Dendritic cell treated with granulocyte-macrophage colony-stimulating factor and Interleukin-4, amounts not matched to agents 40 ng/mL and 50 ng/mL, for 4 days (primary cell): ENCODE measurements at regions not wholly inside any gene's neighbourhood (a gene's known extent, or its start where the extent isn't known, plus 50 kb on each side); places are given as distances from the start of the nearest gene placed in this dataset.
"Not testable (repeated sequence)": the region's sequence is repeated elsewhere in the genome, so short reads cannot be mapped to it uniquely, and the experiment has no call there.

ENCODE experiments used
- H3K27ac Mint-ChIP-seq: one replicate; pipeline ENCODE4 v1.8.0; 2022; ENCODE audit warnings: mild to moderate bottlenecking, mixed read lengths
- H3K27me3 Mint-ChIP-seq: one replicate; pipeline ENCODE4 v1.8.0; 2022; ENCODE audit warnings: mild to moderate bottlenecking, mixed read lengths
- H3K36me3 Mint-ChIP-seq: one replicate; pipeline ENCODE4 v1.8.0; 2022; ENCODE audit warnings: low read depth, mixed read lengths
- H3K4me1 Mint-ChIP-seq: one replicate; pipeline ENCODE4 v1.8.0; 2022; ENCODE audit warnings: low read depth, mixed read lengths
- H3K4me3 Mint-ChIP-seq: one replicate; pipeline ENCODE4 v1.8.0; 2022; ENCODE audit warnings: mild to moderate bottlenecking, moderate library complexity, mixed read lengths
- H3K9me3 Mint-ChIP-seq: one replicate; pipeline ENCODE4 v1.8.0; 2022; ENCODE audit warnings: mixed read lengths
- intact Hi-C: fragments of 100-400 bp; cut with micrococcal nuclease; formaldehyde crosslinking; loops from one replicate; pipeline ENCODE4 v1.15.0; 2022

GRCh38 chr3:101964861-101965260 lies 115.5 kb downstream of the NFKBIZ start:
- Mint-ChIP-seq H3K4me1 (peaks cover 20% of the 10 kb centered on the region), H3K27ac (no peak overlapping the region), H3K27me3 (peaks cover 14% of the 10 kb centered on the region), H3K36me3 (no peaks in the 10 kb centered on the region), H3K9me3 (no peaks in the 10 kb centered on the region), H3K4me3 (no peak overlapping the region)
- intact Hi-C loops: no loop called here

- Mint-ChIP-seq H3K4me3 (no peak overlapping the region), H3K4me1 (peaks cover 20% of the 10 kb centered on the region), H3K27ac (peak overlapping the region; percentile 33), H3K9me3 (no peaks in the 10 kb centered on the region), H3K27me3 (peaks cover 22% of the 10 kb centered on the region), H3K36me3 (no peaks in the 10 kb centered on the region)
- intact Hi-C loops: no loop called here
Measured at GRCh38 chr3:101966226-101966625, 116.9 kb downstream of the NFKBIZ start.

GRCh38 chr3:101970212-101970611 lies 120.9 kb downstream of the NFKBIZ start:
- peaks cover 17% of the 10 kb centered on the region for H3K27me3 Mint-ChIP-seq
- no peak overlapping the region for H3K27ac Mint-ChIP-seq
- peaks cover 8% of the 10 kb centered on the region for H3K9me3 Mint-ChIP-seq
- intact Hi-C loops: no loop called here
- peaks cover 14% of the 10 kb centered on the region for H3K4me1 Mint-ChIP-seq
- H3K36me3 Mint-ChIP-seq: no peaks in the 10 kb centered on the region
- no peak overlapping the region for H3K4me3 Mint-ChIP-seq

GRCh38 chr3:101970905-101971304 lies 121.6 kb downstream of the NFKBIZ start:
- Mint-ChIP-seq H3K36me3 (no peaks in the 10 kb centered on the region), H3K27me3 (peaks cover 17% of the 10 kb centered on the region), H3K27ac (no peak overlapping the region), H3K4me1 (peaks cover 14% of the 10 kb centered on the region), H3K4me3 (no peak overlapping the region), H3K9me3 (peaks cover 8% of the 10 kb centered on the region)
- intact Hi-C loops: no loop called here

GRCh38 chr3:101972430-101973162 lies 123.3 kb downstream of the NFKBIZ start:
- H3K9me3 Mint-ChIP-seq: peaks cover 8% of the 10 kb centered on the region
- intact Hi-C loops: no loop called here

GRCh38 chr3:101973163-101973505 lies 123.8 kb downstream of the NFKBIZ start:
- Mint-ChIP-seq H3K4me3 (no peak overlapping the region), H3K9me3 (peaks cover 8% of the 10 kb centered on the region), H3K36me3 (no peaks in the 10 kb centered on the region), H3K4me1 (peaks cover 14% of the 10 kb centered on the region), H3K27me3 (peaks cover 17% of the 10 kb centered on the region), H3K27ac (no peak overlapping the region)
- intact Hi-C loops: no loop called here

More at GRCh38 chr3:101972430-101973162, 123.3 kb downstream of the NFKBIZ start:
- Mint-ChIP-seq H3K36me3 (no peaks in the 10 kb centered on the region), H3K27ac (no peak overlapping the region), H3K4me3 (no peak overlapping the region), H3K27me3 (peaks cover 17% of the 10 kb centered on the region), H3K4me1 (peaks cover 14% of the 10 kb centered on the region)

- H3K9me3 Mint-ChIP-seq, H3K27ac Mint-ChIP-seq, H3K27me3 Mint-ChIP-seq, H3K36me3 Mint-ChIP-seq, intact Hi-C loops, H3K4me3 Mint-ChIP-seq: not testable (repeated sequence)
- peaks cover 14% of the 10 kb centered on the region for H3K4me1 Mint-ChIP-seq
Measured at GRCh38 chr3:101975415-101975814, 126.1 kb downstream of the NFKBIZ start.

- H3K36me3 Mint-ChIP-seq: no peaks in the 10 kb centered on the region
- H3K9me3 Mint-ChIP-seq: peaks cover 8% of the 10 kb centered on the region
- H3K4me1 Mint-ChIP-seq: peaks cover 14% of the 10 kb centered on the region
- H3K27me3 Mint-ChIP-seq: peaks cover 4% of the 10 kb centered on the region
- intact Hi-C loops: no loop called here
- no peak overlapping the region for H3K27ac Mint-ChIP-seq
- H3K4me3 Mint-ChIP-seq: no peak overlapping the region
Measured at GRCh38 chr3:101976473-101976872, 127.2 kb downstream of the NFKBIZ start.

- no peak overlapping the region for H3K27ac Mint-ChIP-seq
- H3K4me3 Mint-ChIP-seq: no peak overlapping the region
- H3K9me3 Mint-ChIP-seq: peaks cover 8% of the 10 kb centered on the region
- intact Hi-C loops: no loop called here
- no peaks in the 10 kb centered on the region for H3K36me3 Mint-ChIP-seq
- no peaks in the 10 kb centered on the region for H3K4me1 Mint-ChIP-seq
- H3K27me3 Mint-ChIP-seq: peaks cover 2% of the 10 kb centered on the region
Measured at GRCh38 chr3:101978348-101978747, 129.0 kb downstream of the NFKBIZ start.

GRCh38 chr3:101979033-101979432 lies 129.7 kb downstream of the NFKBIZ start:
- peaks cover 2% of the 10 kb centered on the region for H3K27me3 Mint-ChIP-seq
- peaks cover 8% of the 10 kb centered on the region for H3K9me3 Mint-ChIP-seq
- H3K4me1 Mint-ChIP-seq: no peaks in the 10 kb centered on the region
- no peak overlapping the region for H3K4me3 Mint-ChIP-seq
- intact Hi-C loops: no loop called here
- H3K27ac Mint-ChIP-seq: no peak overlapping the region
- no peaks in the 10 kb centered on the region for H3K36me3 Mint-ChIP-seq

- Mint-ChIP-seq H3K27ac (no peak overlapping the region), H3K27me3 (peaks cover 3% of the 10 kb centered on the region), H3K4me3 (no peak overlapping the region), H3K4me1 (peaks cover 19% of the 10 kb centered on the region), H3K36me3 (no peaks in the 10 kb centered on the region), H3K9me3 (no peaks in the 10 kb centered on the region)
- intact Hi-C loops: no loop called here
Measured at GRCh38 chr3:101984356-101984755, 135.0 kb downstream of the NFKBIZ start.

- intact Hi-C loops: loop anchor here (2.0 kb wide), 1 partner anchor 38 kb away; no protein-coding TSS in a partner anchor
- peak overlapping the region; percentile 59 for H3K27ac Mint-ChIP-seq
- no peaks in the 10 kb centered on the region for H3K36me3 Mint-ChIP-seq
- no peak overlapping the region for H3K4me3 Mint-ChIP-seq
- peaks cover 2% of the 10 kb centered on the region for H3K27me3 Mint-ChIP-seq
- H3K4me1 Mint-ChIP-seq: peaks cover 27% of the 10 kb centered on the region
- H3K9me3 Mint-ChIP-seq: no peaks in the 10 kb centered on the region
Measured at GRCh38 chr3:101988596-101988995, 139.3 kb downstream of the NFKBIZ start.

GRCh38 chr3:101989578-101990200 lies 140.4 kb downstream of the NFKBIZ start:
- Mint-ChIP-seq H3K27ac (no peak overlapping the region), H3K4me3 (no peak overlapping the region), H3K36me3 (no peaks in the 10 kb centered on the region), H3K4me1 (peaks cover 27% of the 10 kb centered on the region), H3K9me3 (no peaks in the 10 kb centered on the region), H3K27me3 (peaks cover 2% of the 10 kb centered on the region)
- intact Hi-C loops: loop anchor here (2.0 kb wide), 1 partner anchor 37 kb away; no protein-coding TSS in a partner anchor

GRCh38 chr3:101992863-101993262 lies 143.5 kb downstream of the NFKBIZ start:
- Mint-ChIP-seq H3K36me3 (no peaks in the 10 kb centered on the region), H3K4me1 (peaks cover 24% of the 10 kb centered on the region), H3K27ac (no peak overlapping the region), H3K9me3 (no peaks in the 10 kb centered on the region), H3K27me3 (no peaks in the 10 kb centered on the region), H3K4me3 (no peak overlapping the region)
- intact Hi-C loops: no loop called here
